Hepatocyte (in vitro differentiated cells): ENCODE measurements at regions not wholly inside any gene's neighbourhood (a gene's known extent, or its start where the extent isn't known, plus 50 kb on each side); places are given as distances from the start of the nearest gene placed in this dataset.

Experiments
- EZH2 ChIP-seq: fragments of 200-600 bp; sonication (generic); IDR thresholded peaks from 2 replicates; pipeline ENCODE4 v1.6.1; 2016; ENCODE audit warnings: antibody characterized with exemption, mild to moderate bottlenecking, borderline replicate concordance
- EZH2phosphoT487 ChIP-seq: fragments of 200-600 bp; sonication (generic); IDR thresholded peaks from one replicate; pipeline ENCODE4 v1.6.1; 2018; ENCODE audit warnings: antibody characterized with exemption, mild to moderate bottlenecking, low read depth, moderate library complexity; ENCODE audit not compliant: unreplicated experiment, severe bottlenecking
- TF ChIP-seq, protein P1 (sequence below): fragments of 200-600 bp; sonication (generic); IDR thresholded peaks from 2 replicates; pipeline ENCODE4 v1.5.1; 2016; ENCODE audit warnings: antibody characterized with exemption, mild to moderate bottlenecking; ENCODE audit not compliant: poor library complexity

- TF ChIP-seq, protein P1, sequence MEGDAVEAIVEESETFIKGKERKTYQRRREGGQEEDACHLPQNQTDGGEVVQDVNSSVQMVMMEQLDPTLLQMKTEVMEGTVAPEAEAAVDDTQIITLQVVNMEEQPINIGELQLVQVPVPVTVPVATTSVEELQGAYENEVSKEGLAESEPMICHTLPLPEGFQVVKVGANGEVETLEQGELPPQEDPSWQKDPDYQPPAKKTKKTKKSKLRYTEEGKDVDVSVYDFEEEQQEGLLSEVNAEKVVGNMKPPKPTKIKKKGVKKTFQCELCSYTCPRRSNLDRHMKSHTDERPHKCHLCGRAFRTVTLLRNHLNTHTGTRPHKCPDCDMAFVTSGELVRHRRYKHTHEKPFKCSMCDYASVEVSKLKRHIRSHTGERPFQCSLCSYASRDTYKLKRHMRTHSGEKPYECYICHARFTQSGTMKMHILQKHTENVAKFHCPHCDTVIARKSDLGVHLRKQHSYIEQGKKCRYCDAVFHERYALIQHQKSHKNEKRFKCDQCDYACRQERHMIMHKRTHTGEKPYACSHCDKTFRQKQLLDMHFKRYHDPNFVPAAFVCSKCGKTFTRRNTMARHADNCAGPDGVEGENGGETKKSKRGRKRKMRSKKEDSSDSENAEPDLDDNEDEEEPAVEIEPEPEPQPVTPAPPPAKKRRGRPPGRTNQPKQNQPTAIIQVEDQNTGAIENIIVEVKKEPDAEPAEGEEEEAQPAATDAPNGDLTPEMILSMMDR: no peak
- no peak for TF ChIP-seq EZH2phosphoT487
- TF ChIP-seq EZH2: no peak
Observed at GRCh38 chr7:16961641-16962040, 79.9 kb upstream of the AGR3 start.
